ENCODE measurements at regions not wholly inside any gene's neighbourhood (a gene's known extent, or its start where the extent isn't known, plus 50 kb on each side); places are given as distances from the start of the nearest gene placed in this dataset.

- H3K4me3 ChIP-seq: no peak overlapping the region
- H3K4me1 ChIP-seq: no peaks in the 10 kb centered on the region
- H3K27me3 ChIP-seq: no peaks in the 10 kb centered on the region
- H3K9me3 ChIP-seq: no peaks in the 10 kb centered on the region
- intact Hi-C loops (cut with DNase I): no loop called here
- no peaks in the 10 kb centered on the region for H3K36me3 ChIP-seq
- no peak overlapping the region for H3K27ac ChIP-seq
- no peak for TF ChIP-seq CTCF (IDR thresholded peaks at IDR 0.05)
- DNase-seq (ENCODE audit: low spot score in 2 of 2): no peak
These were observed 98.9 kb upstream of the ATP8B1 start for GRCh38 chr18:57901825-57902589.

GRCh38 chr18:57900906-57901435 is 97.9 kb upstream of the ATP8B1 start:
- no peaks in the 10 kb centered on the region for H3K9me3 ChIP-seq
- H3K4me1 ChIP-seq: no peaks in the 10 kb centered on the region
- no peak for DNase-seq (ENCODE audit: low spot score in 2 of 2)
- intact Hi-C loops (cut with DNase I): no loop called here
- H3K4me3 ChIP-seq: no peak overlapping the region
- H3K36me3 ChIP-seq: no peaks in the 10 kb centered on the region
- no peaks in the 10 kb centered on the region for H3K27me3 ChIP-seq
- no peak for TF ChIP-seq CTCF (IDR thresholded peaks at IDR 0.05)
- H3K27ac ChIP-seq: no peak overlapping the region

GRCh38 chr18:57898506-57899124 is 95.5 kb upstream of the ATP8B1 start:
- Histone ChIP-seq H3K4me1 (no peaks in the 10 kb centered on the region), H3K36me3 (no peaks in the 10 kb centered on the region), H3K27ac (no peak overlapping the region), H3K4me3 (no peak overlapping the region), H3K27me3 (no peaks in the 10 kb centered on the region), H3K9me3 (no peaks in the 10 kb centered on the region)
- intact Hi-C loops (cut with DNase I): no loop called here
- no peak for DNase-seq (ENCODE audit: low spot score in 2 of 2)
- TF ChIP-seq CTCF (IDR thresholded peaks at IDR 0.05): no peak

GRCh38 chr18:57895182-57895581 is 92.1 kb upstream of the ATP8B1 start:
- Histone ChIP-seq H3K27me3 (no peaks in the 10 kb centered on the region), H3K27ac (no peak overlapping the region), H3K4me1 (no peaks in the 10 kb centered on the region), H3K36me3 (no peaks in the 10 kb centered on the region), H3K4me3 (no peak overlapping the region), H3K9me3 (no peaks in the 10 kb centered on the region)
- no peak for TF ChIP-seq CTCF (IDR thresholded peaks at IDR 0.05)
- intact Hi-C loops (cut with DNase I): no loop called here
- DNase-seq (ENCODE audit: low spot score in 2 of 2): no peak

- no peaks in the 10 kb centered on the region for H3K4me1 ChIP-seq
- intact Hi-C loops (cut with DNase I): no loop called here
- H3K4me3 ChIP-seq: no peak overlapping the region
- TF ChIP-seq CTCF (IDR thresholded peaks at IDR 0.05): no peak
- no peaks in the 10 kb centered on the region for H3K9me3 ChIP-seq
- no peak overlapping the region for H3K27ac ChIP-seq
- no peak for DNase-seq (ENCODE audit: low spot score in 2 of 2)
- no peaks in the 10 kb centered on the region for H3K27me3 ChIP-seq
- no peaks in the 10 kb centered on the region for H3K36me3 ChIP-seq
These were observed 88.7 kb upstream of the ATP8B1 start for GRCh38 chr18:57891707-57892391.
